ENCODE measurements at regions not wholly inside any gene's neighbourhood (a gene's known extent, or its start where the extent isn't known, plus 50 kb on each side); places are given as distances from the start of the nearest gene placed in this dataset.

GRCh38 chr21:38178653-38179470, 77.9 kb upstream of the KCNJ15 start:
- H3K36me3 ChIP-seq (ENCODE audit: control insufficient read depth, insufficient read depth, low read length): no peaks in the 10 kb centered on the region
- no peak overlapping the region for H3K4me3 ChIP-seq (ENCODE audit: insufficient read depth, low read depth, low read length, poor library complexity, severe bottlenecking)
- no peaks in the 10 kb centered on the region for H3K9me3 ChIP-seq (ENCODE audit: control insufficient read depth, low read length)
- H3K27ac ChIP-seq (ENCODE audit: insufficient read depth, low read length, poor library complexity, severe bottlenecking): no peak overlapping the region
- DNase-seq: no peak
- no peaks in the 10 kb centered on the region for H3K4me1 ChIP-seq (ENCODE audit: control insufficient read depth, insufficient read depth, low read length, poor library complexity, severe bottlenecking)
- H3K27me3 ChIP-seq (replicated peaks; ENCODE audit: control insufficient read depth, insufficient read depth, low read length, poor library complexity, severe bottlenecking): no peaks in the 10 kb centered on the region

GRCh38 chr21:38179511-38179910, 77.3 kb upstream of the KCNJ15 start:
- no peaks in the 10 kb centered on the region for H3K9me3 ChIP-seq (ENCODE audit: control insufficient read depth, low read length)
- DNase-seq: no peak
- H3K27me3 ChIP-seq (replicated peaks; ENCODE audit: control insufficient read depth, insufficient read depth, low read length, poor library complexity, severe bottlenecking): no peaks in the 10 kb centered on the region
- H3K36me3 ChIP-seq (ENCODE audit: control insufficient read depth, insufficient read depth, low read length): no peaks in the 10 kb centered on the region
- no peak overlapping the region for H3K4me3 ChIP-seq (ENCODE audit: insufficient read depth, low read depth, low read length, poor library complexity, severe bottlenecking)
- H3K27ac ChIP-seq (ENCODE audit: insufficient read depth, low read length, poor library complexity, severe bottlenecking): no peak overlapping the region
- H3K4me1 ChIP-seq (ENCODE audit: control insufficient read depth, insufficient read depth, low read length, poor library complexity, severe bottlenecking): no peaks in the 10 kb centered on the region

- no peaks in the 10 kb centered on the region for H3K9me3 ChIP-seq (ENCODE audit: control insufficient read depth, low read length)
- no peak overlapping the region for H3K27ac ChIP-seq (ENCODE audit: insufficient read depth, low read length, poor library complexity, severe bottlenecking)
- no peaks in the 10 kb centered on the region for H3K4me1 ChIP-seq (ENCODE audit: control insufficient read depth, insufficient read depth, low read length, poor library complexity, severe bottlenecking)
- H3K36me3 ChIP-seq (ENCODE audit: control insufficient read depth, insufficient read depth, low read length): no peaks in the 10 kb centered on the region
- no peak overlapping the region for H3K4me3 ChIP-seq (ENCODE audit: insufficient read depth, low read depth, low read length, poor library complexity, severe bottlenecking)
- DNase-seq: no peak
- no peaks in the 10 kb centered on the region for H3K27me3 ChIP-seq (replicated peaks; ENCODE audit: control insufficient read depth, insufficient read depth, low read length, poor library complexity, severe bottlenecking)
Measured at GRCh38 chr21:38181096-38181495, 75.7 kb upstream of the KCNJ15 start.

GRCh38 chr21:38182370-38182985, 74.3 kb upstream of the KCNJ15 start:
- no peak overlapping the region for H3K27ac ChIP-seq (ENCODE audit: insufficient read depth, low read length, poor library complexity, severe bottlenecking)
- no peaks in the 10 kb centered on the region for H3K4me1 ChIP-seq (ENCODE audit: control insufficient read depth, insufficient read depth, low read length, poor library complexity, severe bottlenecking)
- H3K4me3 ChIP-seq (ENCODE audit: insufficient read depth, low read depth, low read length, poor library complexity, severe bottlenecking): no peak overlapping the region
- H3K9me3 ChIP-seq (ENCODE audit: control insufficient read depth, low read length): no peaks in the 10 kb centered on the region
- H3K36me3 ChIP-seq (ENCODE audit: control insufficient read depth, insufficient read depth, low read length): no peaks in the 10 kb centered on the region
- no peaks in the 10 kb centered on the region for H3K27me3 ChIP-seq (replicated peaks; ENCODE audit: control insufficient read depth, insufficient read depth, low read length, poor library complexity, severe bottlenecking)
- no peak for DNase-seq

DNA sequence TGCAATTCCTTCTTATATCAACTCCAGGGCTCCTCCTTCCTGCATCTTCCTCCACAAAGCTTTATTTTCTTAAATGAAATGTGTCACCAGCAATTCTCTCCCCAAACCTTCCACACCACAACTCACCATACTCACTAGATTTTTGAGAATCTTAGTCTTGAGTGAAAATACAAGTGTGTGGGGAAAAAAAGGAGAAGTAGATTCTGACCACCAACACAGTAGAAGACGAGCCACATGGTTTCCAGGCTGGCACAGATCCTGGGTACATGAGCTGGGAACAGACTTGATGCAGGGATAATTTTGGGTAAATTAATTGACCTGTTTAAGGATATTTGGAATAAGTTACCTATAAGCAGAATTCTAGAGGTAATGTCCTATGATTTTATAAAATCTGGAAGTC, 72.8 kb upstream of the KCNJ15 start:
- no peaks in the 10 kb centered on the region for H3K27me3 ChIP-seq (replicated peaks; ENCODE audit: control insufficient read depth, insufficient read depth, low read length, poor library complexity, severe bottlenecking)
- H3K9me3 ChIP-seq (ENCODE audit: control insufficient read depth, low read length): no peaks in the 10 kb centered on the region
- no peaks in the 10 kb centered on the region for H3K36me3 ChIP-seq (ENCODE audit: control insufficient read depth, insufficient read depth, low read length)
- no peak overlapping the region for H3K27ac ChIP-seq (ENCODE audit: insufficient read depth, low read length, poor library complexity, severe bottlenecking)
- no peak for DNase-seq
- H3K4me3 ChIP-seq (ENCODE audit: insufficient read depth, low read depth, low read length, poor library complexity, severe bottlenecking): no peak overlapping the region
- no peaks in the 10 kb centered on the region for H3K4me1 ChIP-seq (ENCODE audit: control insufficient read depth, insufficient read depth, low read length, poor library complexity, severe bottlenecking)

GRCh38 chr21:38186661-38187270, 70.0 kb upstream of the KCNJ15 start:
- Histone ChIP-seq H3K9me3 (ENCODE audit: control insufficient read depth, low read length) (no peaks in the 10 kb centered on the region), H3K4me1 (ENCODE audit: control insufficient read depth, insufficient read depth, low read length, poor library complexity, severe bottlenecking) (no peaks in the 10 kb centered on the region), H3K36me3 (ENCODE audit: control insufficient read depth, insufficient read depth, low read length) (no peaks in the 10 kb centered on the region), H3K4me3 (ENCODE audit: insufficient read depth, low read depth, low read length, poor library complexity, severe bottlenecking) (no peak overlapping the region), H3K27ac (ENCODE audit: insufficient read depth, low read length, poor library complexity, severe bottlenecking) (no peak overlapping the region), H3K27me3 (replicated peaks; ENCODE audit: control insufficient read depth, insufficient read depth, low read length, poor library complexity, severe bottlenecking) (no peaks in the 10 kb centered on the region)
- no peak for DNase-seq

- DNase-seq: no peak
- Histone ChIP-seq H3K9me3 (ENCODE audit: control insufficient read depth, low read length) (no peaks in the 10 kb centered on the region), H3K36me3 (ENCODE audit: control insufficient read depth, insufficient read depth, low read length) (no peaks in the 10 kb centered on the region), H3K4me3 (ENCODE audit: insufficient read depth, low read depth, low read length, poor library complexity, severe bottlenecking) (no peak overlapping the region), H3K4me1 (ENCODE audit: control insufficient read depth, insufficient read depth, low read length, poor library complexity, severe bottlenecking) (no peaks in the 10 kb centered on the region), H3K27me3 (replicated peaks; ENCODE audit: control insufficient read depth, insufficient read depth, low read length, poor library complexity, severe bottlenecking) (no peaks in the 10 kb centered on the region), H3K27ac (ENCODE audit: insufficient read depth, low read length, poor library complexity, severe bottlenecking) (no peak overlapping the region)
Measured at GRCh38 chr21:38188037-38188436, 68.8 kb upstream of the KCNJ15 start.

GRCh38 chr21:38196036-38196435, 60.8 kb upstream of the KCNJ15 start:
- Histone ChIP-seq H3K27me3 (replicated peaks; ENCODE audit: control insufficient read depth, insufficient read depth, low read length, poor library complexity, severe bottlenecking) (no peaks in the 10 kb centered on the region), H3K27ac (ENCODE audit: insufficient read depth, low read length, poor library complexity, severe bottlenecking) (no peak overlapping the region), H3K9me3 (ENCODE audit: control insufficient read depth, low read length) (no peaks in the 10 kb centered on the region), H3K36me3 (ENCODE audit: control insufficient read depth, insufficient read depth, low read length) (no peaks in the 10 kb centered on the region), H3K4me3 (ENCODE audit: insufficient read depth, low read depth, low read length, poor library complexity, severe bottlenecking) (no peak overlapping the region), H3K4me1 (ENCODE audit: control insufficient read depth, insufficient read depth, low read length, poor library complexity, severe bottlenecking) (no peaks in the 10 kb centered on the region)
- no peak for DNase-seq

DNA sequence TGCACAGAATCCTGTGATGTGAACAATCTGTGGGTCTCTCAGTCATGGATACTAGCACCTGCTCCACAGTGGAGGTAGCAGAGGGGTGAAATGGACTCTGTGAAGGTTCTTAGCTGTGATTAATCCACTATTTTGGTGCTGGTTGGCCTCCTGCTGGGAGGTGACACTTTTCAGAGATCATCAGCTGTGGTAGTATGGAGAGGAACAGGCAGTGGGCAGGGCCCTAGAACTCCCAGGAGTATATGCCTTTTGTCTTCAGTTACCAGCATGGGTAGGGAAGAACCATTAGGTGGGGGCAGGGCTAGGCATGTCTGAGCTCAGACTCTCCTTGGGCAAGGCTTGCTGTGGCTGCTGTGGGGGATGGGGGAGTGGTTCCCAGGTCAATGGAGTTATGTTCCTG, 54.0 kb upstream of the KCNJ15 start:
- Histone ChIP-seq H3K4me1 (ENCODE audit: control insufficient read depth, insufficient read depth, low read length, poor library complexity, severe bottlenecking) (no peaks in the 10 kb centered on the region), H3K4me3 (ENCODE audit: insufficient read depth, low read depth, low read length, poor library complexity, severe bottlenecking) (no peak overlapping the region), H3K36me3 (ENCODE audit: control insufficient read depth, insufficient read depth, low read length) (no peaks in the 10 kb centered on the region), H3K27ac (ENCODE audit: insufficient read depth, low read length, poor library complexity, severe bottlenecking) (no peak overlapping the region), H3K27me3 (replicated peaks; ENCODE audit: control insufficient read depth, insufficient read depth, low read length, poor library complexity, severe bottlenecking) (no peaks in the 10 kb centered on the region), H3K9me3 (ENCODE audit: control insufficient read depth, low read length) (no peaks in the 10 kb centered on the region)
- DNase-seq: no peak

GRCh38 chr21:38203229-38203628, 53.6 kb upstream of the KCNJ15 start:
- H3K4me3 ChIP-seq (ENCODE audit: insufficient read depth, low read depth, low read length, poor library complexity, severe bottlenecking): no peak overlapping the region
- no peaks in the 10 kb centered on the region for H3K4me1 ChIP-seq (ENCODE audit: control insufficient read depth, insufficient read depth, low read length, poor library complexity, severe bottlenecking)
- no peaks in the 10 kb centered on the region for H3K27me3 ChIP-seq (replicated peaks; ENCODE audit: control insufficient read depth, insufficient read depth, low read length, poor library complexity, severe bottlenecking)
- DNase-seq: no peak
- H3K9me3 ChIP-seq (ENCODE audit: control insufficient read depth, low read length): no peaks in the 10 kb centered on the region
- no peak overlapping the region for H3K27ac ChIP-seq (ENCODE audit: insufficient read depth, low read length, poor library complexity, severe bottlenecking)
- H3K36me3 ChIP-seq (ENCODE audit: control insufficient read depth, insufficient read depth, low read length): no peaks in the 10 kb centered on the region

All from effector memory CD4-positive, alpha-beta T cell (primary cell).